ENCODE measurements at regions not wholly inside any gene's neighbourhood (a gene's known extent, or its start where the extent isn't known, plus 50 kb on each side); places are given as distances from the start of the nearest gene placed in this dataset.

DNA sequence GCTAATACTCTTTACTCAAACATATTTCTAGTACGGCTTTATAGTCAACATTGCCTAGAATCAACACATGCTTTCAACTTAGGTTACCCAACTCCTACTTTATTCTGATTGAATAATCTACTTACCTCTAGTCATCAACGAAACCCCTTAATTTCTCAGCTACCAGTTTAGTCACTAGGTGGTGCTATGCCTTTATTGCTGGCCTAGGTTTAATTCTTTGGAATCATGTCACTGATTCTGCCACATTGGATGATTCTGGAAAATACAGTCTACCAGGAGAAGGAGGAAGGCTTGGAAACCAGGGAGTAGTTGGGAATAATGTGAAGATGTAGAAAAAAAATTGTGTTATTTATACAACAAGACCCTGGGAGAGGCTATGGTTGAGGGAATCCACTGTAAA, 167.7 kb downstream of the DCAF12L2 start:
- H3K4me3 ChIP-seq (ENCODE audit: low read depth, low read length), result no peak overlapping the region
- no peak for DNase-seq (ENCODE audit: low read depth)
- TF ChIP-seq, protein P1, sequence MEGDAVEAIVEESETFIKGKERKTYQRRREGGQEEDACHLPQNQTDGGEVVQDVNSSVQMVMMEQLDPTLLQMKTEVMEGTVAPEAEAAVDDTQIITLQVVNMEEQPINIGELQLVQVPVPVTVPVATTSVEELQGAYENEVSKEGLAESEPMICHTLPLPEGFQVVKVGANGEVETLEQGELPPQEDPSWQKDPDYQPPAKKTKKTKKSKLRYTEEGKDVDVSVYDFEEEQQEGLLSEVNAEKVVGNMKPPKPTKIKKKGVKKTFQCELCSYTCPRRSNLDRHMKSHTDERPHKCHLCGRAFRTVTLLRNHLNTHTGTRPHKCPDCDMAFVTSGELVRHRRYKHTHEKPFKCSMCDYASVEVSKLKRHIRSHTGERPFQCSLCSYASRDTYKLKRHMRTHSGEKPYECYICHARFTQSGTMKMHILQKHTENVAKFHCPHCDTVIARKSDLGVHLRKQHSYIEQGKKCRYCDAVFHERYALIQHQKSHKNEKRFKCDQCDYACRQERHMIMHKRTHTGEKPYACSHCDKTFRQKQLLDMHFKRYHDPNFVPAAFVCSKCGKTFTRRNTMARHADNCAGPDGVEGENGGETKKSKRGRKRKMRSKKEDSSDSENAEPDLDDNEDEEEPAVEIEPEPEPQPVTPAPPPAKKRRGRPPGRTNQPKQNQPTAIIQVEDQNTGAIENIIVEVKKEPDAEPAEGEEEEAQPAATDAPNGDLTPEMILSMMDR (IDR thresholded peaks at IDR 0.05; ENCODE audit: control insufficient read depth, extremely low read depth, insufficient read depth), result peak; percentile 66

DNA sequence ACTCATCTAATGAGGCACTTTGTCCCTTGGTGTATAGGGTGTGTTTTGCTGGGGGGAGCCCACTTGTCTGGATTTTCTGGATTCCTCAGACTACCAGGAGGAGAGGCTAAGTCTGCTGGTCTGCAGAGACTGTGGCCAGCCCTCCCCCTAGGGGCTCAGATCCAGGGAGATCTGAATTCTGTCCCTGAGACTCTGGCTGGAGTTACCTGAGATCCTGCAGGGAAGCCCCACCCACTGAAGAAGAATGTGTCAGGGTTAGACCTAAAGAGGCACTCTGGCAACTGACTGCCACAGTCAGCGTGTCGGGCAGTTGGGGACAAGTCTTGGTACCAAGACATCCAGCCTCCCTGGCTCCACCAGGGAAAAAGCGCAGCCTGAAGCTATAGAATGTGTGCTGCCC, 138.9 kb downstream of the DCAF12L2 start:
- no peak for DNase-seq (ENCODE audit: low read depth)
- H3K4me3 ChIP-seq (ENCODE audit: low read depth, low read length), result no peak overlapping the region
- TF ChIP-seq, protein P1 (IDR thresholded peaks at IDR 0.05; ENCODE audit: control insufficient read depth, extremely low read depth, insufficient read depth), result no peak

DNA sequence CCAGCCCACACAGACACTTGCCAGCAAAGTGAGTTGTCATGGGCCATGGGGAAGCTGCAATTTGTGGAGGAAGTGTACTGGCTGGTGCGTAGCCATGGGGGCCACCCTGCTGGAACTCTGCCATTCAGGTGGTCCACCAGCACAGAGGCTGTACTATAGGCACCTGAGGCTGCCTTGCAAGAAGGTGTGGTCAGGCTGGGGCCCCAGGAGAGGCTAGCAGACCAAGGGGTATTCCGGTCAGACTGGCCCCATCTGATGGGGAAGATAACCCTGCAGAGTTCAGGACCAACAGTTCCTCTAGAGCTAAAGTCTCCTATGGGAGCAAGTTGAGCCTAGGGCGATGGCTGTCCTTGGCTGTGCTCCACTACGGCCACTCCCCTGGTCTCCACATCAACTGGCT, 136.1 kb downstream of the DCAF12L2 start:
- DNase-seq (ENCODE audit: low read depth), result no peak
- H3K4me3 ChIP-seq (ENCODE audit: low read depth, low read length), result no peak overlapping the region
- TF ChIP-seq, protein P1 (IDR thresholded peaks at IDR 0.05; ENCODE audit: control insufficient read depth, extremely low read depth, insufficient read depth), result no peak

DNA sequence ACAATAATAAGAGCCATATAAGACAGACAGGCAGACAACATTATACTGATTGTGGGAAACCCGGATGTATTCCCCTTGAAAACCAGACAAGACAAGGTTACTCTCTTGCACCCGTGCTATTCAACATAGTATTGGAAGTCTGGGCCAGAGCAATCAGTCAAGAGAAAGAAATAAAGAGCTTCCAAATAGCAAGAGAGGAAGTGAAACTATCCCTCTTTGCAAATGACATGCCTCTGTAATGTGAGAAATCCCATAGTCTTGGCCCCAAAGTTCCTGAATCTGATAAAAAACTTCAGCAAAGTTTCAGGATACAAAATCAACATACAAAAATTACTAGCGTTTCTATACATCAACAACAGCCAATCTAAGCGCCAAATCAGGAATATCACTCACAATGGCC, 102.1 kb downstream of the DCAF12L2 start:
- TF ChIP-seq, protein P1 (IDR thresholded peaks at IDR 0.05; ENCODE audit: control insufficient read depth, extremely low read depth, insufficient read depth), result no peak
- DNase-seq (ENCODE audit: low read depth), result no peak
- H3K4me3 ChIP-seq (ENCODE audit: low read depth, low read length), result no peak overlapping the region

DNA sequence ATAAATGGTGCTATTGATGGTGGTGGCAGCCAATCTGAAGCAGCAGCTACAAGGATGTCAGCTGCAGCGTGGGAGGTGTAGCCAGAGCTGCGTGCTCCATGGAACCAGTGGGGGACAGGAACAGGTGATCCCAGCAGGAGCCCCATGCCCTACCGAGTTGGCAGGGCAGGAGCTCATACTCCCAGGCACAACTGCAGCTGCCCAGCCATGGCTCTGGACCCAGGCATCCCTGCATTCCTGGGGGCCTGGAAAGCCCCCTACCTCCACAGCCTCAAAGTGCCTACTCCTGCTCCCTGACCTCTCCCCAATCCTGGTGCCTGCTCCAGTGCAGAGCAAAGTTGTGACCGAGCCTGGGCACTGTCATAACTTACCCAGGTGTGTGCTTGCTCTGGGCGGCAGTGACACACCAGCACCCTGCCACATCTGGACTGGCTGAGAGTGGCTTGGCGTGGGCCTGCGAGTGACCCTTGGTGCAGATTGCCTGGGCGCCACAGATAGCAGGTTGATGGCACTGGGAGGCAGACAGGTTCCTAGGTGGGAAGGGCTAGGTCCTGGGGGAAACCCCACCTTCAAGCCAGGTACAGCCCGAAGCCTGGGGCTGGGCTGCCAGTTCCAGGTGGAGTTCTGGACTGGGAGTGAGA, 101.1 kb downstream of the DCAF12L2 start:
- H3K4me3 ChIP-seq (ENCODE audit: low read depth, low read length), result no peak overlapping the region
- DNase-seq (ENCODE audit: low read depth), result no peak
- TF ChIP-seq, protein P1 (IDR thresholded peaks at IDR 0.05; ENCODE audit: control insufficient read depth, extremely low read depth, insufficient read depth), result no peak

DNA sequence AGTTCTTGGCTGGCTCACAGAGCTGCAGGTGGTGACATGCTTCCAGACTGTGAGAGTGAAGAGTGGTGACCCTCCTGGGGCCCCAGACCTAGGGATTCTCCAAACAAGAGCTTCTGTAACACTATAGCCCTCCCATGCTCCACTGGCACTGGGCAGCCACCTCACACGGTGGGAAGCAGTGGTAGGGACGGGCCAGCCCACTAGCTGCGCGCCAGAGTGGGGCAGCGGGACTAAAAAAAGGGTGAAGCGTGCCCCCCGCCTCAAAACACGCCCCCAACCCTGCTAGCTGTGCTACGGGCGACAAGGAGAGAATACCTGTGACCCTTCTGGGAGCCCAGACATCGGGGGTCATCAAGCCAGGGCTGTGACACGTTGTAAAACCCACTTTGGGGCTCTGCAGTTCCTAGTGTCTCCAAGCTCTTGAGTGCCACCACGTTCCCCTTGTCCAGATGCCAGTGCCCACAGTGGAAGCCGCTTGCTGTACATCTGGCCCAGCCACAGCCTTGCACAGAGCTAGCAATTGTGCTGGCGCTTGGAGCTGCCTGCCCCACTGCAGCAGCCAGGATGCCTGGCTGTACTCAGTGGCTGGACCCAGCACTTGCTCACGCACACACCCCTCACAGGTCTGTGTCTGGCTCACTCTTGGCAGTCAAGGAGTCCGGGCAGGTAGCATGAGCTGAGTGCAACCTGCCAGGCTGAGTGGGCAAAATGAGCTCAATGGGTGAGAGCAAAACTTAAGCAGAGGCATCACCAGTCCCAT, 100.0 kb downstream of the DCAF12L2 start:
- TF ChIP-seq, protein P1 (IDR thresholded peaks at IDR 0.05; ENCODE audit: control insufficient read depth, extremely low read depth, insufficient read depth), result no peak
- DNase-seq (ENCODE audit: low read depth), result no peak
- no peak overlapping the region for H3K4me3 ChIP-seq (ENCODE audit: low read depth, low read length)

Measured in LNCaP clone FGC (cell line).